ENCODE measurements at regions not wholly inside any gene's neighbourhood (a gene's known extent, or its start where the extent isn't known, plus 50 kb on each side); places are given as distances from the start of the nearest gene placed in this dataset.

DNA sequence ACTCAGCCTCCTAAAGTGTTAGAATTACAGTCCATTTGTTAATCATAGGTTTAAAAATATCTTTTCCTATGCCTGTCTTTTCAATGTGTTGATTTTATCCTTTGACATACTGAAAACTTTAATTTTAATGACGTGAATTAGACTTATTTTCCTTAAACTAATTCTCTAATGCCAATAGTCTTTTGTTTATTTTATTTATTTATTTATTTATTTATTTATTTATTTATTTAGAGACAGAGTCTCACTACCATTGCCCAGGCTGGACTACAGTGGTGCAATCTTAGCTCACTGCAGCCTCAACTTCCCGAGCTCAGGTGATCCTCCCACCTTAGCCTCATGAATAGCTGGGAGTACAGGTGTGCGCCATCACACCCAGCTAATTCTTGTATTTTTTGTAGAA, 694.5 kb downstream of the TRHDE start:
- DNase-seq, result no peak
- no peak overlapping the region for H3K4me2 ChIP-seq
- no TSS peak for BruUV-seq (replicated peaks)
- H3K4me3 ChIP-seq, result no peak overlapping the region
- no peaks in the 10 kb centered on the region for H3K9me3 ChIP-seq (ENCODE audit: insufficient read depth, low read depth)
- H2AFZ ChIP-seq, result no peak overlapping the region
- TF ChIP-seq EZH2 (IDR thresholded peaks at IDR 0.05; ENCODE audit: low read depth), result no peak
- TF ChIP-seq, protein P1, sequence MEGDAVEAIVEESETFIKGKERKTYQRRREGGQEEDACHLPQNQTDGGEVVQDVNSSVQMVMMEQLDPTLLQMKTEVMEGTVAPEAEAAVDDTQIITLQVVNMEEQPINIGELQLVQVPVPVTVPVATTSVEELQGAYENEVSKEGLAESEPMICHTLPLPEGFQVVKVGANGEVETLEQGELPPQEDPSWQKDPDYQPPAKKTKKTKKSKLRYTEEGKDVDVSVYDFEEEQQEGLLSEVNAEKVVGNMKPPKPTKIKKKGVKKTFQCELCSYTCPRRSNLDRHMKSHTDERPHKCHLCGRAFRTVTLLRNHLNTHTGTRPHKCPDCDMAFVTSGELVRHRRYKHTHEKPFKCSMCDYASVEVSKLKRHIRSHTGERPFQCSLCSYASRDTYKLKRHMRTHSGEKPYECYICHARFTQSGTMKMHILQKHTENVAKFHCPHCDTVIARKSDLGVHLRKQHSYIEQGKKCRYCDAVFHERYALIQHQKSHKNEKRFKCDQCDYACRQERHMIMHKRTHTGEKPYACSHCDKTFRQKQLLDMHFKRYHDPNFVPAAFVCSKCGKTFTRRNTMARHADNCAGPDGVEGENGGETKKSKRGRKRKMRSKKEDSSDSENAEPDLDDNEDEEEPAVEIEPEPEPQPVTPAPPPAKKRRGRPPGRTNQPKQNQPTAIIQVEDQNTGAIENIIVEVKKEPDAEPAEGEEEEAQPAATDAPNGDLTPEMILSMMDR (conservative IDR thresholded peaks at IDR 0.05), result no peak
- H3K36me3 ChIP-seq (ENCODE audit: low read depth), result no peaks in the 10 kb centered on the region
- H3K9me2 ChIP-seq (ENCODE audit: insufficient read depth), result no peaks in the 10 kb centered on the region
- no peaks in the 10 kb centered on the region for H3K4me1 ChIP-seq (replicated peaks; ENCODE audit: insufficient read depth)
- H3K79me2 ChIP-seq (ENCODE audit: low read depth), result no peaks in the 10 kb centered on the region
- ChIA-PET POLR2A (ENCODE audit: unreplicated experiment) (no interaction called here), CTCF (no interaction called here)
- no peaks in the 10 kb centered on the region for H4K20me1 ChIP-seq (ENCODE audit: insufficient read depth)
- intact Hi-C loops (cut with micrococcal nuclease; ENCODE audit: unreplicated experiment), result no loop called here
- H3K27ac ChIP-seq, result no peak overlapping the region
- no peaks in the 10 kb centered on the region for H3K27me3 ChIP-seq (ENCODE audit: insufficient read depth, low read depth)
- no peaks in the 10 kb centered on the region for H3F3A ChIP-seq (ENCODE audit: insufficient read depth, low read depth)

DNA sequence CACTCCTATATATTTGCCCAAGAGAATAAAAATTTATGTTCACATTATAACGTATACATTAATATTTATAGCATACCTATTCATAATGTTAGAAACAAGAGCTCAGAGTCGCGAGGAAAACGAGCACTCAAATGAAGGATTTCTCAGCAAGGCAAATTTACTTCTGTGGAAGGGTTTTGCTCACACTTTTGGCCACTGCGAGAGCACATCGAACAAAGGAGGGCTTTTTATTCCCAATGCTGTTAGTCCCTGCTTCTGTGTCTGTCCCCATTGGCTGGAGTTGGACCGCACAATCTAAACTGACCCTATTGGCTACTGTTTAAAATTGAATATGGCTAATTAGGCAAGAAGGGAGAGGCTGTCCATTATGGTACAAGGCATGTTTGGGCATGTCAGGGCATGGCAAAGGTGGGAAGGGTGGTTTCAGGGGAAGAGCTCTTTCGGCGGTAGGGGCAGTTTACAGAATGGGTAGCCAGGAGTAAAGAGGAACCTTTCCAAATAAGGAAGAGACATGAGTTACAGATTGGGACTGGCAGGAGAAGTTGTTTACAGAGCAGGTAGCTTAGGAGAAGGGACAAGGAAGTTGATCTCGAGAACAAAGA, 702.9 kb downstream of the TRHDE start:
- H3K9me2 ChIP-seq (ENCODE audit: insufficient read depth), result no peaks in the 10 kb centered on the region; the same call in 1 of the 2 replicates
- no peaks in the 10 kb centered on the region for H3F3A ChIP-seq (ENCODE audit: insufficient read depth, low read depth)
- no peaks in the 10 kb centered on the region for H3K4me1 ChIP-seq (replicated peaks; ENCODE audit: insufficient read depth)
- H4K20me1 ChIP-seq (ENCODE audit: insufficient read depth), result no peaks in the 10 kb centered on the region
- no TSS peak for BruUV-seq (replicated peaks)
- no peaks in the 10 kb centered on the region for H3K79me2 ChIP-seq (ENCODE audit: low read depth)
- H3K27me3 ChIP-seq (ENCODE audit: insufficient read depth, low read depth), result no peaks in the 10 kb centered on the region
- H3K4me3 ChIP-seq, result no peak overlapping the region
- no peak overlapping the region for H3K27ac ChIP-seq
- no peak for DNase-seq
- no peaks in the 10 kb centered on the region for H3K36me3 ChIP-seq (ENCODE audit: low read depth)
- H3K9me3 ChIP-seq (ENCODE audit: insufficient read depth, low read depth), result peaks cover 5% of the 10 kb centered on the region
- intact Hi-C loops (cut with micrococcal nuclease; ENCODE audit: unreplicated experiment), result no loop called here
- ChIA-PET CTCF (no interaction called here), POLR2A (ENCODE audit: unreplicated experiment) (no interaction called here)
- no peak overlapping the region for H2AFZ ChIP-seq
- H3K4me2 ChIP-seq, result no peak overlapping the region
- TF ChIP-seq EZH2 (IDR thresholded peaks at IDR 0.05; ENCODE audit: low read depth), result no peak
- TF ChIP-seq, protein P1 (conservative IDR thresholded peaks at IDR 0.05), result no peak

DNA sequence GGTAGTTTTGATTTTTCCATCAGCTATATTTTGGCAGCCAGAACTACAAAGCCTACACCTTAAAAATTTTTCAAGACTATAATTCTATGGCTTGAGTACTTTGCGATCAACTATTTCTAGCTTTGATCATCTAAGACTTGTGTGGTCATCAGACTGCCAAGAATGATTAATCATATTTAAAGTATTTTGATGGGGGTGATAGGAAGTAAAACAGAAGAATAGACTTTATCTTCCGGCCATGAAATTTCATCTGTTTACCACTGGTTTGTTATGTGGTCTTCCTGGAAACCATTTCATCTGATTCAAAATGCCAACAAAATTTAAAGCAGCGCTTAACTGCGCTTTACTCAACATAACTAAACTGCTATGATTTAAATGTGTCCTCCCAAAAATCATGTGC, 706.8 kb downstream of the TRHDE start:
- no peaks in the 10 kb centered on the region; the same call in 1 of the 2 replicates for H3K9me2 ChIP-seq (ENCODE audit: insufficient read depth)
- ChIA-PET POLR2A (ENCODE audit: unreplicated experiment) (no interaction called here), CTCF (no interaction called here)

More for the DNA sequence above, 706.8 kb downstream of the TRHDE start:
- intact Hi-C loops (cut with micrococcal nuclease; ENCODE audit: unreplicated experiment), result no loop called here
- H3K27me3 ChIP-seq (ENCODE audit: insufficient read depth, low read depth), result no peaks in the 10 kb centered on the region
- no peak for DNase-seq
- H3K27ac ChIP-seq, result no peak overlapping the region
- no TSS peak for BruUV-seq (replicated peaks)
- H3K79me2 ChIP-seq (ENCODE audit: low read depth), result no peaks in the 10 kb centered on the region
- H4K20me1 ChIP-seq (ENCODE audit: insufficient read depth), result no peaks in the 10 kb centered on the region
- no peaks in the 10 kb centered on the region for H3F3A ChIP-seq (ENCODE audit: insufficient read depth, low read depth)
- H3K4me3 ChIP-seq, result no peak overlapping the region
- no peak overlapping the region for H2AFZ ChIP-seq
- no peaks in the 10 kb centered on the region for H3K4me1 ChIP-seq (replicated peaks; ENCODE audit: insufficient read depth)
- peaks cover 5% of the 10 kb centered on the region for H3K9me3 ChIP-seq (ENCODE audit: insufficient read depth, low read depth)
- no peak overlapping the region for H3K4me2 ChIP-seq
- no peaks in the 10 kb centered on the region for H3K36me3 ChIP-seq (ENCODE audit: low read depth)
- TF ChIP-seq EZH2 (IDR thresholded peaks at IDR 0.05; ENCODE audit: low read depth), result no peak
- TF ChIP-seq, protein P1 (conservative IDR thresholded peaks at IDR 0.05), result no peak
